ENCODE measurements at regions not wholly inside any gene's neighbourhood (a gene's known extent, or its start where the extent isn't known, plus 50 kb on each side); places are given as distances from the start of the nearest gene placed in this dataset.
"Not testable (repeated sequence)": the region's sequence is repeated elsewhere in the genome, so short reads cannot be mapped to it uniquely, and the experiment has no call there.

DNA sequence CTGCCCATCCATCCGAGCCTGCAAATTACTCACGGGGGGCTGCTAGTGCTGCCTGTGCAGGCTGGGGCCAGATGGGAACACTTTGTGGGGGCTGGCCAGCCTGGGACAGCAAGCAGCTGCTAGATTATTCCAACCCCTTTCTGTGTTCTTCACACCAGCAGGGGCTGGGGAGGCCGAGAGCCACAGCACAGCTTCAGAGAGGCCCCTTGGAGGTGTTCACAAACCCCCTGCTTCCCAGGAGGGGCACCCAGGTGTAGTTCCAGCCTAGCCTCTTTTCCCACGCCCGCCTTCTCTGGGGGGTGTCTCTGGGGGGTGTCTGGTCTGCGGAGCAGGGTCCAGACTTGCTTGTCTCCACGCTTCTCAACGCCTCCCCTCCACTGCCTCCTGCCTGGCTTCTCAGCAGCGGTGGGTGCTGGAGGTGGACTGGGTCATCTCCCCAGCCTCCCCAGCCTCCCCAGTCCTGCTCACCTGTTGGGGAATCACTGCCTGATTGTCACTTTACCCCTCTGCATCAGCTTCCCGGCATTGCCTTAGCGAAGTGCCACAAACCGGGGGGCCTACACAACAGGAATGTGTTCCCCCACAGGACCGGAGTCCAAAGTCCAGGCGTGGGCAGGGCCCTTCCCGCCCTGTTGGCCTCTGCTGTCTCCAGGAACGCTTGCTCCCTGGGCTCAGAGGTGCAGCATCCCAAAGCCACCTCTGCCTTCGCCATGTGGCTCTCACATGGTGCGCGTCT lies 74.0 kb upstream of the EN2 start:
- no peak for ATAC-seq
- TF ChIP-seq ZNF565 (CRISPR knock-in tag; conservative IDR thresholded peaks at IDR 0.05; ENCODE audit: low read depth), result no peak
- TF ChIP-seq, protein P1, sequence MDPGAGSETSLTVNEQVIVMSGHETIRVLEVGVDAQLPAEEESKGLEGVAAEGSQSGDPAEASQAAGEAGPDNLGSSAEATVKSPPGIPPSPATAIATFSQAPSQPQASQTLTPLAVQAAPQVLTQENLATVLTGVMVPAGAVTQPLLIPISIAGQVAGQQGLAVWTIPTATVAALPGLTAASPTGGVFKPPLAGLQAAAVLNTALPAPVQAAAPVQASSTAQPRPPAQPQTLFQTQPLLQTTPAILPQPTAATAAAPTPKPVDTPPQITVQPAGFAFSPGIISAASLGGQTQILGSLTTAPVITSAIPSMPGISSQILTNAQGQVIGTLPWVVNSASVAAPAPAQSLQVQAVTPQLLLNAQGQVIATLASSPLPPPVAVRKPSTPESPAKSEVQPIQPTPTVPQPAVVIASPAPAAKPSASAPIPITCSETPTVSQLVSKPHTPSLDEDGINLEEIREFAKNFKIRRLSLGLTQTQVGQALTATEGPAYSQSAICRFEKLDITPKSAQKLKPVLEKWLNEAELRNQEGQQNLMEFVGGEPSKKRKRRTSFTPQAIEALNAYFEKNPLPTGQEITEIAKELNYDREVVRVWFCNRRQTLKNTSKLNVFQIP (CRISPR knock-in tag; IDR thresholded peaks at IDR 0.05; ENCODE audit: borderline replicate concordance, low read depth), result no peak
- TF ChIP-seq ZNF8 (CRISPR knock-in tag; IDR thresholded peaks at IDR 0.05), result no peak
- TF ChIP-seq, protein P2, sequence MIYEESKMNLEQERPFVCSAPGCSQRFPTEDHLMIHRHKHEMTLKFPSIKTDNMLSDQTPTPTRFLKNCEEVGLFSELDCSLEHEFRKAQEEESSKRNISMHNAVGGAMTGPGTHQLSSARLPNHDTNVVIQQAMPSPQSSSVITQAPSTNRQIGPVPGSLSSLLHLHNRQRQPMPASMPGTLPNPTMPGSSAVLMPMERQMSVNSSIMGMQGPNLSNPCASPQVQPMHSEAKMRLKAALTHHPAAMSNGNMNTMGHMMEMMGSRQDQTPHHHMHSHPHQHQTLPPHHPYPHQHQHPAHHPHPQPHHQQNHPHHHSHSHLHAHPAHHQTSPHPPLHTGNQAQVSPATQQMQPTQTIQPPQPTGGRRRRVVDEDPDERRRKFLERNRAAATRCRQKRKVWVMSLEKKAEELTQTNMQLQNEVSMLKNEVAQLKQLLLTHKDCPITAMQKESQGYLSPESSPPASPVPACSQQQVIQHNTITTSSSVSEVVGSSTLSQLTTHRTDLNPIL (CRISPR knock-in tag; IDR thresholded peaks at IDR 0.05; ENCODE audit: low read depth), result no peak
- TF ChIP-seq, protein P3, sequence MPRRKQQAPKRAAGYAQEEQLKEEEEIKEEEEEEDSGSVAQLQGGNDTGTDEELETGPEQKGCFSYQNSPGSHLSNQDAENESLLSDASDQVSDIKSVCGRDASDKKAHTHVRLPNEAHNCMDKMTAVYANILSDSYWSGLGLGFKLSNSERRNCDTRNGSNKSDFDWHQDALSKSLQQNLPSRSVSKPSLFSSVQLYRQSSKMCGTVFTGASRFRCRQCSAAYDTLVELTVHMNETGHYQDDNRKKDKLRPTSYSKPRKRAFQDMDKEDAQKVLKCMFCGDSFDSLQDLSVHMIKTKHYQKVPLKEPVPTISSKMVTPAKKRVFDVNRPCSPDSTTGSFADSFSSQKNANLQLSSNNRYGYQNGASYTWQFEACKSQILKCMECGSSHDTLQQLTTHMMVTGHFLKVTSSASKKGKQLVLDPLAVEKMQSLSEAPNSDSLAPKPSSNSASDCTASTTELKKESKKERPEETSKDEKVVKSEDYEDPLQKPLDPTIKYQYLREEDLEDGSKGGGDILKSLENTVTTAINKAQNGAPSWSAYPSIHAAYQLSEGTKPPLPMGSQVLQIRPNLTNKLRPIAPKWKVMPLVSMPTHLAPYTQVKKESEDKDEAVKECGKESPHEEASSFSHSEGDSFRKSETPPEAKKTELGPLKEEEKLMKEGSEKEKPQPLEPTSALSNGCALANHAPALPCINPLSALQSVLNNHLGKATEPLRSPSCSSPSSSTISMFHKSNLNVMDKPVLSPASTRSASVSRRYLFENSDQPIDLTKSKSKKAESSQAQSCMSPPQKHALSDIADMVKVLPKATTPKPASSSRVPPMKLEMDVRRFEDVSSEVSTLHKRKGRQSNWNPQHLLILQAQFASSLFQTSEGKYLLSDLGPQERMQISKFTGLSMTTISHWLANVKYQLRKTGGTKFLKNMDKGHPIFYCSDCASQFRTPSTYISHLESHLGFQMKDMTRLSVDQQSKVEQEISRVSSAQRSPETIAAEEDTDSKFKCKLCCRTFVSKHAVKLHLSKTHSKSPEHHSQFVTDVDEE (CRISPR knock-in tag; IDR thresholded peaks at IDR 0.05), result no peak
- no peak for TF ChIP-seq ISL1 (CRISPR knock-in tag; IDR thresholded peaks at IDR 0.05)
- TF ChIP-seq ESRRG (CRISPR knock-in tag; IDR thresholded peaks at IDR 0.05), result no peak
- no peak for TF ChIP-seq OSR1 (CRISPR knock-in tag; IDR thresholded peaks at IDR 0.05)
- no peak for TF ChIP-seq ZFP3 (CRISPR knock-in tag; IDR thresholded peaks at IDR 0.05)
- TF ChIP-seq BACH2 (CRISPR knock-in tag; IDR thresholded peaks at IDR 0.05; ENCODE audit: borderline replicate concordance), result no peak
- TF ChIP-seq TOX (CRISPR knock-in tag; IDR thresholded peaks at IDR 0.05; ENCODE audit: borderline replicate concordance), result no peak
- no peak for TF ChIP-seq CSDC2 (CRISPR knock-in tag; IDR thresholded peaks at IDR 0.05)
- no peak for TF ChIP-seq ZNF70 (CRISPR knock-in tag; IDR thresholded peaks at IDR 0.05)
- TF ChIP-seq SNAI2 (CRISPR knock-in tag; IDR thresholded peaks at IDR 0.05), result no peak
- TF ChIP-seq GLIS3 (CRISPR knock-in tag; IDR thresholded peaks at IDR 0.05), result no peak
- TF ChIP-seq, protein P4, sequence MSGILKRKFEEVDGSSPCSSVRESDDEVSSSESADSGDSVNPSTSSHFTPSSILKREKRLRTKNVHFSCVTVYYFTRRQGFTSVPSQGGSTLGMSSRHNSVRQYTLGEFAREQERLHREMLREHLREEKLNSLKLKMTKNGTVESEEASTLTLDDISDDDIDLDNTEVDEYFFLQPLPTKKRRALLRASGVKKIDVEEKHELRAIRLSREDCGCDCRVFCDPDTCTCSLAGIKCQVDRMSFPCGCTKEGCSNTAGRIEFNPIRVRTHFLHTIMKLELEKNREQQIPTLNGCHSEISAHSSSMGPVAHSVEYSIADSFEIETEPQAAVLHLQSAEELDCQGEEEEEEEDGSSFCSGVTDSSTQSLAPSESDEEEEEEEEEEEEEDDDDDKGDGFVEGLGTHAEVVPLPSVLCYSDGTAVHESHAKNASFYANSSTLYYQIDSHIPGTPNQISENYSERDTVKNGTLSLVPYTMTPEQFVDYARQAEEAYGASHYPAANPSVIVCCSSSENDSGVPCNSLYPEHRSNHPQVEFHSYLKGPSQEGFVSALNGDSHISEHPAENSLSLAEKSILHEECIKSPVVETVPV (CRISPR knock-in tag; IDR thresholded peaks at IDR 0.05), result no peak

DNA sequence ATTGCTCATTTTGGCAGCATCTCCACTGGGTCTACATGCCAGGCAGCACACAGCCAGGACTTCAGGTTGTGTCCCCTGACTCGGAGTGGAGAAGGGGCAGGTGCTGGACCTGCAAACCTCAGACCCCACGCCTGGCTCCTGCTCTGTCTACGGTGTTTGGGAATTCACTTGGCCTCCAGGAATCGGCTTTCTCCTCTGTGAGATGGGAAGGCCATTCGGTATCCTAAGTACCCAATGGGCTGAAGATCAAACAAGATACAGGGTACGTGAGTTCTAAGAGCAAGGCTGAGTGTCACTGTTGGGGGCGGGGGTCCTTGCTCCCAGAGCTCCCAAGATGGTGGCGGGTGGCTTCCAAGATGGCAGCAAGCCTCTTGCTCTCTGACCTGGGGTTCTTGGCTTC lies 73.2 kb upstream of the EN2 start:
- TF ChIP-seq, protein P5, sequence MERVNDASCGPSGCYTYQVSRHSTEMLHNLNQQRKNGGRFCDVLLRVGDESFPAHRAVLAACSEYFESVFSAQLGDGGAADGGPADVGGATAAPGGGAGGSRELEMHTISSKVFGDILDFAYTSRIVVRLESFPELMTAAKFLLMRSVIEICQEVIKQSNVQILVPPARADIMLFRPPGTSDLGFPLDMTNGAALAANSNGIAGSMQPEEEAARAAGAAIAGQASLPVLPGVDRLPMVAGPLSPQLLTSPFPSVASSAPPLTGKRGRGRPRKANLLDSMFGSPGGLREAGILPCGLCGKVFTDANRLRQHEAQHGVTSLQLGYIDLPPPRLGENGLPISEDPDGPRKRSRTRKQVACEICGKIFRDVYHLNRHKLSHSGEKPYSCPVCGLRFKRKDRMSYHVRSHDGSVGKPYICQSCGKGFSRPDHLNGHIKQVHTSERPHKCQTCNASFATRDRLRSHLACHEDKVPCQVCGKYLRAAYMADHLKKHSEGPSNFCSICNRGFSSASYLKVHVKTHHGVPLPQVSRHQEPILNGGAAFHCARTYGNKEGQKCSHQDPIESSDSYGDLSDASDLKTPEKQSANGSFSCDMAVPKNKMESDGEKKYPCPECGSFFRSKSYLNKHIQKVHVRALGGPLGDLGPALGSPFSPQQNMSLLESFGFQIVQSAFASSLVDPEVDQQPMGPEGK (CRISPR knock-in tag; IDR thresholded peaks at IDR 0.05; ENCODE audit: borderline replicate concordance), result no peak
- TF ChIP-seq ZNF70 (CRISPR knock-in tag; IDR thresholded peaks at IDR 0.05) (no peak), ESRRG (CRISPR knock-in tag; IDR thresholded peaks at IDR 0.05) (no peak), ZFP30 (CRISPR knock-in tag; IDR thresholded peaks at IDR 0.05) (no peak), ZC3H10 (CRISPR knock-in tag; IDR thresholded peaks at IDR 0.05) (no peak), OSR1 (CRISPR knock-in tag; IDR thresholded peaks at IDR 0.05) (no peak), TOX (CRISPR knock-in tag; IDR thresholded peaks at IDR 0.05; ENCODE audit: borderline replicate concordance) (no peak), ISL1 (CRISPR knock-in tag; IDR thresholded peaks at IDR 0.05) (no peak), GLIS3 (CRISPR knock-in tag; IDR thresholded peaks at IDR 0.05) (no peak)
- TF ChIP-seq, protein P4 (CRISPR knock-in tag; IDR thresholded peaks at IDR 0.05), result no peak
- TF ChIP-seq, protein P2 (CRISPR knock-in tag; IDR thresholded peaks at IDR 0.05; ENCODE audit: low read depth), result no peak
- TF ChIP-seq, protein P3 (CRISPR knock-in tag; IDR thresholded peaks at IDR 0.05), result no peak

DNA sequence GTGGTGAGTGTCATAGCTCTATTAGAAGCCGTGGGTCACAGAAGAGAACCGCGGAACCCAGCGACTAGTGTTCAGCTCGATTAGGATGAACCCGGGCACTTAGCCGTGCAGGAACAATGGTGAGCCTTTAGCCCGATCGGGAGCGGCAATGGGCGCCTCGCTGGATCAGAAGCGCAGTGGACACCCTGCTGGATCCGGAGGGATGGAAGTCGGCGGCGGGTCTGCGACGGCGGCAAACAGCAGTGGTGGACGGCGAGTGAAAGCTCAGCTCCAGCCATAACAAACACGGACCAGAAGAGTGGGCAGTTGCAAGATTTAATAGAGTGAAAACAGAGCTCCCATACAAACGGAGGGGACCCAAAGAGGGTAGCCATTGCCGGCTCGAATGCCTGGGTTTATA lies 72.7 kb upstream of the EN2 start:
- not testable (repeated sequence) for ATAC-seq

More for the DNA sequence above, 73.2 kb upstream of the EN2 start:
- no peak for ATAC-seq
